Ishikawa (cell line): ENCODE measurements at regions not wholly inside any gene's neighbourhood (a gene's known extent, or its start where the extent isn't known, plus 50 kb on each side); places are given as distances from the start of the nearest gene placed in this dataset.

ENCODE experiments used
- CEBPB ChIP-seq: IDR thresholded peaks from 2 replicates; pipeline ENCODE4 v1.6.1; 2012
- CREB1 ChIP-seq: IDR thresholded peaks from 2 replicates; pipeline ENCODE4 v1.6.1; 2012; ENCODE audit warnings: low read depth
- EGR1 ChIP-seq: IDR thresholded peaks from 2 replicates; pipeline ENCODE4 v1.6.1; 2012
- EP300 ChIP-seq: IDR thresholded peaks from 2 replicates; pipeline ENCODE4 v1.6.1; 2012; ENCODE audit warnings: borderline replicate concordance
- FOXM1 ChIP-seq: IDR thresholded peaks from 2 replicates; pipeline ENCODE4 v1.6.1; 2012; ENCODE audit warnings: low read depth, borderline replicate concordance
- NFIC ChIP-seq: IDR thresholded peaks from 2 replicates; pipeline ENCODE4 v1.6.1; 2012
- RAD21 ChIP-seq: IDR thresholded peaks from 2 replicates; pipeline ENCODE4 v1.6.1; 2012; ENCODE audit warnings: low read depth
- REST ChIP-seq: IDR thresholded peaks from 2 replicates; pipeline ENCODE4 v1.6.1; 2012; ENCODE audit warnings: low read depth, mild to moderate bottlenecking
- TAF1 ChIP-seq: IDR thresholded peaks from 2 replicates; pipeline ENCODE4 v1.6.1; 2012; ENCODE audit warnings: low read depth, mild to moderate bottlenecking
- TCF12 ChIP-seq: IDR thresholded peaks from 2 replicates; pipeline ENCODE4 v1.6.1; 2012; ENCODE audit warnings: low read depth
- TEAD4 ChIP-seq: IDR thresholded peaks from 2 replicates; pipeline ENCODE4 v1.6.1; 2012
- YY1 ChIP-seq: IDR thresholded peaks from 2 replicates; pipeline ENCODE4 v1.6.1; 2012; ENCODE audit warnings: low read depth
- ZBTB7A ChIP-seq: IDR thresholded peaks from 2 replicates; pipeline ENCODE4 v1.6.1; 2012; ENCODE audit warnings: low read depth
- TF ChIP-seq, protein P1 (sequence below): IDR thresholded peaks from 2 replicates; pipeline ENCODE4 v1.6.1; 2012
- TF ChIP-seq, protein P2 (sequence below): IDR thresholded peaks from 2 replicates; pipeline ENCODE4 v1.6.1; 2012

DNA sequence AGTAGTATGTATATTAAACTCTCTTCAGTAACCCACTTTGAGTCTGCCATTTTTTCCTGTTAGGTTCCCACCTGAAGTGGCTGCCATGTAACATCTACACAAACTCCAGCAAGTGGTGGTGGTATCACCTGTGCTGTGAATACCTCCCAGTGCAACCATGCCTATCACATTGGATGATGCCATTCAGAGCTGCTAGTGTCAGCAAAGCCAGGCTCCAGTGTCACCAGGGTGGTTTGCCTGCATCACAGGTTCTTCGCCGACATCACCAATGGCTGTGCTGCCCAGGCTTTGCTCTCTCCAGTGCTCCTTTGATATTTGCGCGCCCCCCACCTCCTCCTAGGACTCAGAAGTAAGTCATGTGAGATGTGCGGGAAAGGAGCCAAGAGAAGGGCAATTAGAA, 162.6 kb upstream of the FOXA2 start:
- no peak for TF ChIP-seq TAF1
- TF ChIP-seq NFIC = no peak
- no peak for TF ChIP-seq REST
- TF ChIP-seq, protein P1, sequence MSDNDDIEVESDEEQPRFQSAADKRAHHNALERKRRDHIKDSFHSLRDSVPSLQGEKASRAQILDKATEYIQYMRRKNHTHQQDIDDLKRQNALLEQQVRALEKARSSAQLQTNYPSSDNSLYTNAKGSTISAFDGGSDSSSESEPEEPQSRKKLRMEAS = no peak
- TF ChIP-seq CEBPB = no peak
- no peak for TF ChIP-seq YY1
- TF ChIP-seq RAD21 = no peak
- TF ChIP-seq ZBTB7A = no peak

- TF ChIP-seq, protein P1 = no peak
- no peak for TF ChIP-seq ZBTB7A
Observed at GRCh38 chr20:22752324-22752723, 168.0 kb upstream of the FOXA2 start.

DNA sequence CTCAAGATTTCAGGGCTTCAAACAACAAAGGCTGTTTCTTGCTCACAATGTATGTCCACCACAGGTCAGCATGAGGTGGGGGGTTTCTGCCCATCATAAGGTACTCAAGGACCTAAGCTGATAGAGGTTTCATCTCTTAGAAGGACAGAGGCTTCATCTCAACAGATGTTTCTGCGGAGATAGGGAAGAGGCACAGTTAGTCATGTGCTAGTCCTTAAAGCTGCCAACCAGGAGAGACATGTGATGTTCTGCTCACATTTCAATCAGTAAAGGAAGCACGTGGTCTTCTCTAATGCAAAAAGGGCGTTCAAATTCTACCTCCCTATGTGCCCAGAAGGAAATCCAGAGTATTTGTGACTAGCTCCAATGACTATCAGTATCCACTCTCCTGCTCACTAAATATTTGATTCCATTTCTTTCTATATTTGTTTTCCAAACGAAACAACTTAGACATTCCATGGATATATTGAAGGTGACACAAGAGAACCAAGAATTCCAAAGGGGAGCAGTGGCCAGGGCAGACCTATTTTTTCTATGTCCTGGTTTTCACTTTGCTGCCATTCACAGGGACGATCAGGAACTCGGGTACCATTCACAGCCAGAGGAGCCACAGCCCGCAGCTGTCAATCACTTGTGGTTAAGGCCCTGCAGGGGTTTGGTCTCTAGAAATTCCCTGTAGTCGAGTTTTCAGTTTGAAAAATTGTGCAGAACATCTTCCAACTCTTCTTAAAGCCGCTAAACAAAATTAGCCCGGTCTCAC, 173.2 kb upstream of the FOXA2 start:
- TF ChIP-seq FOXM1 (no peak), REST (no peak), NFIC (no peak), ZBTB7A (no peak), TEAD4 (no peak), EGR1 (no peak), CREB1 (no peak), TCF12 (no peak), RAD21 (no peak), TAF1 (no peak), CEBPB (no peak), EP300 (no peak), YY1 (no peak)
- TF ChIP-seq, protein P1 = no peak
- TF ChIP-seq, protein P2, sequence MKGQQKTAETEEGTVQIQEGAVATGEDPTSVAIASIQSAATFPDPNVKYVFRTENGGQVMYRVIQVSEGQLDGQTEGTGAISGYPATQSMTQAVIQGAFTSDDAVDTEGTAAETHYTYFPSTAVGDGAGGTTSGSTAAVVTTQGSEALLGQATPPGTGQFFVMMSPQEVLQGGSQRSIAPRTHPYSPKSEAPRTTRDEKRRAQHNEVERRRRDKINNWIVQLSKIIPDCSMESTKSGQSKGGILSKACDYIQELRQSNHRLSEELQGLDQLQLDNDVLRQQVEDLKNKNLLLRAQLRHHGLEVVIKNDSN = no peak

GRCh38 chr20:22758815-22759214, 174.4 kb upstream of the FOXA2 start:
- TF ChIP-seq ZBTB7A (no peak), YY1 (no peak)

GRCh38 chr20:22762576-22763256, 178.3 kb upstream of the FOXA2 start:
- TF ChIP-seq CREB1 (no peak), TCF12 (no peak), TAF1 (no peak), REST (no peak)
